HG03521 (cell line): ENCODE measurements at regions not wholly inside any gene's neighbourhood (a gene's known extent, or its start where the extent isn't known, plus 50 kb on each side); places are given as distances from the start of the nearest gene placed in this dataset.

Source experiments
- ATAC-seq: cut with Tn5 transposase; IDR thresholded peaks from one replicate; pipeline ENCODE4 v1.9.1; 2021; ENCODE audit warnings: mild to moderate bottlenecking, moderate library complexity; ENCODE audit not compliant: unreplicated experiment

- no peak for ATAC-seq
These were observed 871.6 kb upstream of the GJE1 start for GRCh38 chr6:141261016-141261671.

- no peak for ATAC-seq
These were observed 872.1 kb upstream of the GJE1 start for GRCh38 chr6:141260627-141261015.

- no peak for ATAC-seq
These were observed 872.9 kb upstream of the GJE1 start for GRCh38 chr6:141259807-141260206.

GRCh38 chr6:141259091-141259490, 873.6 kb upstream of the GJE1 start:
- no peak for ATAC-seq

- no peak for ATAC-seq
These were observed 874.2 kb upstream of the GJE1 start for GRCh38 chr6:141258516-141258915.

- no peak for ATAC-seq
These were observed 878.4 kb upstream of the GJE1 start for GRCh38 chr6:141254336-141254735.

GRCh38 chr6:141252828-141253608, 879.7 kb upstream of the GJE1 start:
- no peak for ATAC-seq

- ATAC-seq: no peak
These were observed 881.4 kb upstream of the GJE1 start for GRCh38 chr6:141251286-141251685.

- ATAC-seq: peak; percentile 72
These were observed 884.5 kb upstream of the GJE1 start for GRCh38 chr6:141248021-141248799.

- no peak for ATAC-seq
These were observed 888.4 kb upstream of the GJE1 start for GRCh38 chr6:141244366-141244765.

GRCh38 chr6:141242957-141243356, 889.8 kb upstream of the GJE1 start:
- ATAC-seq: no peak

GRCh38 chr6:141229296-141229695, 903.4 kb upstream of the GJE1 start:
- ATAC-seq: no peak

- no peak for ATAC-seq
These were observed 914.1 kb upstream of the GJE1 start for GRCh38 chr6:141218583-141218982.

- no peak for ATAC-seq
These were observed 916.0 kb upstream of the GJE1 start for GRCh38 chr6:141216726-141217125.

GRCh38 chr6:141212296-141212695, 920.4 kb upstream of the GJE1 start:
- ATAC-seq: no peak

GRCh38 chr6:141211845-141212244, 920.9 kb upstream of the GJE1 start:
- ATAC-seq: no peak

- ATAC-seq: no peak
These were observed 921.8 kb upstream of the GJE1 start for GRCh38 chr6:141210901-141211300.

- no peak for ATAC-seq
These were observed 922.8 kb upstream of the GJE1 start for GRCh38 chr6:141209890-141210289.

GRCh38 chr6:141208101-141208500, 924.6 kb upstream of the GJE1 start:
- no peak for ATAC-seq

- ATAC-seq: no peak
These were observed 928.7 kb upstream of the GJE1 start for GRCh38 chr6:141203902-141204575.

GRCh38 chr6:141202626-141203025, 930.1 kb upstream of the GJE1 start:
- ATAC-seq: no peak
